Retina (tissue), 1 donor: ENCODE measurements at regions not wholly inside any gene's neighbourhood (a gene's known extent, or its start where the extent isn't known, plus 50 kb on each side); places are given as distances from the start of the nearest gene placed in this dataset.

Experiments used
- DNase-seq: peaks from one replicate; pipeline ENCODE4 v3.0.0-alpha.2; 2016

GRCh38 chr11:114811971-114812370 lies 133.6 kb downstream of the NXPE2 start:
- DNase-seq: no peak

GRCh38 chr11:114812733-114813132 lies 134.4 kb downstream of the NXPE2 start:
- no peak for DNase-seq

- no peak for DNase-seq
Observed at GRCh38 chr11:114813189-114813718, 134.9 kb downstream of the NXPE2 start.

- DNase-seq: no peak
Observed at GRCh38 chr11:114815176-114815575, 136.8 kb downstream of the NXPE2 start.

- no peak for DNase-seq
Observed at GRCh38 chr11:114815761-114816160, 137.4 kb downstream of the NXPE2 start.

GRCh38 chr11:114816791-114817190 lies 138.5 kb downstream of the NXPE2 start:
- DNase-seq: no peak

GRCh38 chr11:114818382-114818781 lies 140.1 kb downstream of the NXPE2 start:
- no peak for DNase-seq

GRCh38 chr11:114819028-114819427 lies 140.7 kb downstream of the NXPE2 start:
- no peak for DNase-seq

- no peak for DNase-seq
Observed at GRCh38 chr11:114820621-114821020, 142.3 kb downstream of the NXPE2 start.

GRCh38 chr11:114821621-114822412 lies 143.5 kb downstream of the NXPE2 start:
- no peak for DNase-seq

GRCh38 chr11:114826910-114827442 lies 148.6 kb downstream of the NXPE2 start:
- DNase-seq: no peak

- no peak for DNase-seq
Observed at GRCh38 chr11:114827736-114828135, 149.4 kb downstream of the NXPE2 start.

GRCh38 chr11:114832532-114833125 lies 154.3 kb downstream of the NXPE2 start:
- DNase-seq: no peak

GRCh38 chr11:114836161-114836560 lies 157.8 kb downstream of the NXPE2 start:
- DNase-seq: no peak

- no peak for DNase-seq
Observed at GRCh38 chr11:114844896-114845295, 166.6 kb downstream of the NXPE2 start.

- peak; percentile 42 for DNase-seq
Observed at GRCh38 chr11:114845766-114846415, 167.6 kb downstream of the NXPE2 start.

GRCh38 chr11:114846416-114846791 lies 168.1 kb downstream of the NXPE2 start:
- peak; percentile 36 for DNase-seq

GRCh38 chr11:114847306-114847975 lies 169.1 kb downstream of the NXPE2 start:
- DNase-seq: peak; percentile 38

- DNase-seq: no peak
Observed at GRCh38 chr11:114848027-114848426, 169.7 kb downstream of the NXPE2 start.

- no peak for DNase-seq
Observed at GRCh38 chr11:114857281-114857680, 179.0 kb downstream of the NXPE2 start.

- no peak for DNase-seq
Observed at GRCh38 chr11:114864896-114865295, 186.6 kb downstream of the NXPE2 start.

GRCh38 chr11:114876234-114876633 lies 197.9 kb downstream of the NXPE2 start:
- DNase-seq: no peak

- peak; percentile 51 for DNase-seq
Observed at GRCh38 chr11:114877976-114878375, 199.6 kb downstream of the NXPE2 start.
